ENCODE measurements at regions not wholly inside any gene's neighbourhood (a gene's known extent, or its start where the extent isn't known, plus 50 kb on each side); places are given as distances from the start of the nearest gene placed in this dataset.

GRCh38 chr6:105566503-105566902, 163.6 kb upstream of the PREP start:
- no peak overlapping the region for H3K27ac ChIP-seq (ENCODE audit: low read depth in 1 of 2, low read length in 2 of 2)
- no peaks in the 10 kb centered on the region for H3K36me3 ChIP-seq (ENCODE audit: control insufficient read depth in 4 of 4, insufficient read depth in 3 of 4, low read depth in 1 of 4, low read length in 3 of 4)
- DNase-seq (ENCODE audit: low spot score) = no peak
- H3K4me1 ChIP-seq (ENCODE audit: control insufficient read depth in 4 of 4, insufficient read depth in 4 of 4, low read length in 3 of 4) = peaks cover 0 to 8% (median 0%) of the 10 kb centered on the region in 4 donors
- WGBS = 84% methylated on average over 6 of the region's 6 CpGs
- TF ChIP-seq JUND (IDR thresholded peaks at IDR 0.05) (no peak), HNF4G (IDR thresholded peaks at IDR 0.05) (no peak), FOXA1 (IDR thresholded peaks at IDR 0.05) (no peak), YY1 (IDR thresholded peaks at IDR 0.05) (no peak), ZBTB33 (IDR thresholded peaks at IDR 0.05) (no peak), MAX (IDR thresholded peaks at IDR 0.05) (no peak), EGR1 (IDR thresholded peaks at IDR 0.05; ENCODE audit: low read depth in 2 of 2) (no peak), REST (IDR thresholded peaks at IDR 0.05) (no peak), TAF1 (conservative IDR thresholded peaks at IDR 0.05) (no peak), RAD21 (IDR thresholded peaks at IDR 0.05) (no peak), FOXA2 (IDR thresholded peaks at IDR 0.05) (no peak), ATF3 (IDR thresholded peaks at IDR 0.05) (no peak), GABPA (IDR thresholded peaks at IDR 0.05 in 1 of 2, conservative IDR thresholded peaks at IDR 0.05 in 1 of 2) (no peak), RXRA (IDR thresholded peaks at IDR 0.05) (no peak)
- H3K4me3 ChIP-seq (ENCODE audit: low read depth in 1 of 3, low read length in 3 of 3) = no peak overlapping the region
- H3K9ac ChIP-seq (ENCODE audit: low read depth in 1 of 2, low read length in 2 of 2) = no peak overlapping the region
- no peaks in the 10 kb centered on the region for H3K9me3 ChIP-seq (ENCODE audit: control insufficient read depth in 4 of 4, low read length in 3 of 4)
- H3K27me3 ChIP-seq (ENCODE audit: control insufficient read depth in 4 of 4, insufficient read depth in 4 of 4, low read length in 3 of 4) = peaks cover 0 to 5% (median 0%) of the 10 kb centered on the region in 4 donors

GRCh38 chr6:105564121-105564902, 161.4 kb upstream of the PREP start:
- no peak for TF ChIP-seq SP1 (IDR thresholded peaks at IDR 0.05)
- no peak for TF ChIP-seq JUND (IDR thresholded peaks at IDR 0.05)
- TF ChIP-seq TAF1 (conservative IDR thresholded peaks at IDR 0.05) = no peak
- no peak for TF ChIP-seq EGR1 (IDR thresholded peaks at IDR 0.05; ENCODE audit: low read depth in 2 of 2)
- TF ChIP-seq HNF4G (IDR thresholded peaks at IDR 0.05) = no peak
- TF ChIP-seq RAD21 (IDR thresholded peaks at IDR 0.05) = no peak
- no peak for TF ChIP-seq YY1 (IDR thresholded peaks at IDR 0.05)
- TF ChIP-seq RXRA (IDR thresholded peaks at IDR 0.05) = no peak
- no peak for TF ChIP-seq NR2F2 (IDR thresholded peaks at IDR 0.05)
- TF ChIP-seq ZBTB33 (IDR thresholded peaks at IDR 0.05) = no peak
- TF ChIP-seq FOXA2 (IDR thresholded peaks at IDR 0.05) = no peak
- TF ChIP-seq GABPA (IDR thresholded peaks at IDR 0.05 in 1 of 2, conservative IDR thresholded peaks at IDR 0.05 in 1 of 2) = no peak
- no peak for TF ChIP-seq ATF3 (IDR thresholded peaks at IDR 0.05)
- no peak for TF ChIP-seq REST (IDR thresholded peaks at IDR 0.05)
- Histone ChIP-seq H3K27ac (ENCODE audit: low read depth in 1 of 2, low read length in 2 of 2) (no peak overlapping the region), H3K4me3 (ENCODE audit: low read depth in 1 of 3, low read length in 3 of 3) (no peak overlapping the region), H3K9me3 (ENCODE audit: control insufficient read depth in 4 of 4, low read length in 3 of 4) (no peaks in the 10 kb centered on the region), H3K27me3 (ENCODE audit: control insufficient read depth in 4 of 4, insufficient read depth in 4 of 4, low read length in 3 of 4) (no peaks in the 10 kb centered on the region), H3K36me3 (ENCODE audit: control insufficient read depth in 4 of 4, insufficient read depth in 3 of 4, low read depth in 1 of 4, low read length in 3 of 4) (no peaks in the 10 kb centered on the region), H3K9ac (ENCODE audit: low read depth in 1 of 2, low read length in 2 of 2) (no peak overlapping the region), H3K4me1 (ENCODE audit: control insufficient read depth in 4 of 4, insufficient read depth in 4 of 4, low read length in 3 of 4) (peaks cover 0 to under 1% (median 0%) of the 10 kb centered on the region in 4 donors)
- DNase-seq (ENCODE audit: low spot score) = no peak
- WGBS = 88% methylated on average over 6 of the region's 6 CpGs
